ENCODE measurements at regions not wholly inside any gene's neighbourhood (a gene's known extent, or its start where the extent isn't known, plus 50 kb on each side); places are given as distances from the start of the nearest gene placed in this dataset.

GRCh38 chr5:106414342-106414741 is 1256.4 kb downstream of the EFNA5 start:
- TF ChIP-seq CTCF (IDR thresholded peaks at IDR 0.05; ENCODE audit: low read length) = no peak
- TF ChIP-seq EZH2 (IDR thresholded peaks at IDR 0.05; ENCODE audit: borderline replicate concordance, low read length) = no peak
